ENCODE measurements at regions not wholly inside any gene's neighbourhood (a gene's known extent, or its start where the extent isn't known, plus 50 kb on each side); places are given as distances from the start of the nearest gene placed in this dataset.

- Histone ChIP-seq H3K36me3 (ENCODE audit: control insufficient read depth in 2 of 3, insufficient read depth in 3 of 3, low read length in 3 of 3) (no peaks in the 10 kb centered on the region), H3K27ac (ENCODE audit: low read depth in 2 of 2, low read length in 2 of 2) (no peak overlapping the region), H3K4me1 (ENCODE audit: control insufficient read depth in 2 of 3, insufficient read depth in 2 of 3, low read depth in 1 of 3, low read length in 3 of 3) (no peaks in the 10 kb centered on the region), H3K4me3 (ENCODE audit: low read length in 3 of 3) (no peak overlapping the region), H3K9me3 (ENCODE audit: control insufficient read depth in 2 of 3, insufficient read depth in 1 of 3, low read length in 3 of 3) (no peaks in the 10 kb centered on the region), H3K9ac (ENCODE audit: low read length in 3 of 3) (no peak overlapping the region), H3K27me3 (ENCODE audit: control insufficient read depth, insufficient read depth, low read length) (no peaks in the 10 kb centered on the region)
- no peak for FAIRE-seq
- DNase-seq, result no peak
- intact Hi-C loops (cut with DNase I), result no loop called here
- TF ChIP-seq CTCF (IDR thresholded peaks at IDR 0.05; ENCODE audit: borderline replicate concordance, extremely low read depth, insufficient read depth), result no peak
These were observed 81.4 kb upstream of the BACE2 start for GRCh38 chr21:41086569-41086968.

GRCh38 chr21:41090981-41091380 lies 77.0 kb upstream of the BACE2 start:
- no peaks in the 10 kb centered on the region for H3K36me3 ChIP-seq (ENCODE audit: control insufficient read depth in 2 of 3, insufficient read depth in 3 of 3, low read length in 3 of 3)
- H3K4me3 ChIP-seq (ENCODE audit: low read length in 3 of 3), result no peak overlapping the region
- H3K4me1 ChIP-seq (ENCODE audit: control insufficient read depth in 2 of 3, insufficient read depth in 2 of 3, low read depth in 1 of 3, low read length in 3 of 3), result no peaks in the 10 kb centered on the region
- intact Hi-C loops (cut with DNase I), result no loop called here
- no peak overlapping the region for H3K9ac ChIP-seq (ENCODE audit: low read length in 3 of 3)
- no peaks in the 10 kb centered on the region for H3K9me3 ChIP-seq (ENCODE audit: control insufficient read depth in 2 of 3, insufficient read depth in 1 of 3, low read length in 3 of 3)
- no peak for DNase-seq
- no peaks in the 10 kb centered on the region for H3K27me3 ChIP-seq (ENCODE audit: control insufficient read depth, insufficient read depth, low read length)
- H3K27ac ChIP-seq (ENCODE audit: low read depth in 2 of 2, low read length in 2 of 2), result no peak overlapping the region
- no peak for TF ChIP-seq CTCF (IDR thresholded peaks at IDR 0.05; ENCODE audit: borderline replicate concordance, extremely low read depth, insufficient read depth)
- FAIRE-seq, result no peak

- Histone ChIP-seq H3K27ac (ENCODE audit: low read depth in 2 of 2, low read length in 2 of 2) (no peak overlapping the region), H3K4me1 (ENCODE audit: control insufficient read depth in 2 of 3, insufficient read depth in 2 of 3, low read depth in 1 of 3, low read length in 3 of 3) (no peaks in the 10 kb centered on the region), H3K9ac (ENCODE audit: low read length in 3 of 3) (no peak overlapping the region), H3K27me3 (ENCODE audit: control insufficient read depth, insufficient read depth, low read length) (no peaks in the 10 kb centered on the region), H3K36me3 (ENCODE audit: control insufficient read depth in 2 of 3, insufficient read depth in 3 of 3, low read length in 3 of 3) (no peaks in the 10 kb centered on the region), H3K4me3 (ENCODE audit: low read length in 3 of 3) (no peak overlapping the region), H3K9me3 (ENCODE audit: control insufficient read depth in 2 of 3, insufficient read depth in 1 of 3, low read length in 3 of 3) (no peaks in the 10 kb centered on the region)
- no peak for TF ChIP-seq CTCF (IDR thresholded peaks at IDR 0.05; ENCODE audit: borderline replicate concordance, extremely low read depth, insufficient read depth)
- no peak for DNase-seq
- intact Hi-C loops (cut with DNase I), result no loop called here
- FAIRE-seq, result no peak
These were observed 76.3 kb upstream of the BACE2 start for GRCh38 chr21:41091616-41092015.

- H3K9ac ChIP-seq (ENCODE audit: low read length in 3 of 3), result no peak overlapping the region
- TF ChIP-seq CTCF (IDR thresholded peaks at IDR 0.05; ENCODE audit: borderline replicate concordance, extremely low read depth, insufficient read depth), result no peak
- no peaks in the 10 kb centered on the region for H3K36me3 ChIP-seq (ENCODE audit: control insufficient read depth in 2 of 3, insufficient read depth in 3 of 3, low read length in 3 of 3)
- H3K27me3 ChIP-seq (ENCODE audit: control insufficient read depth, insufficient read depth, low read length), result no peaks in the 10 kb centered on the region
- no peaks in the 10 kb centered on the region for H3K4me1 ChIP-seq (ENCODE audit: control insufficient read depth in 2 of 3, insufficient read depth in 2 of 3, low read depth in 1 of 3, low read length in 3 of 3)
- DNase-seq (no peak), FAIRE-seq (no peak)
- intact Hi-C loops (cut with DNase I), result no loop called here
- no peak overlapping the region for H3K27ac ChIP-seq (ENCODE audit: low read depth in 2 of 2, low read length in 2 of 2)
- H3K9me3 ChIP-seq (ENCODE audit: control insufficient read depth in 2 of 3, insufficient read depth in 1 of 3, low read length in 3 of 3), result no peaks in the 10 kb centered on the region
- no peak overlapping the region for H3K4me3 ChIP-seq (ENCODE audit: low read length in 3 of 3)
These were observed 75.6 kb upstream of the BACE2 start for GRCh38 chr21:41092312-41092711.
